ENCODE measurements at regions not wholly inside any gene's neighbourhood (a gene's known extent, or its start where the extent isn't known, plus 50 kb on each side); places are given as distances from the start of the nearest gene placed in this dataset.

- ChIA-PET POLR2A (no interaction called here), CTCF (no interaction called here)
- Histone ChIP-seq H3K4me3 (ENCODE audit: low read depth, low read length) (no peak overlapping the region), H3K4me1 (no peaks in the 10 kb centered on the region), H3K27me3 (replicated peaks; ENCODE audit: control insufficient read depth, insufficient read depth, low read length) (no peaks in the 10 kb centered on the region), H3K36me3 (ENCODE audit: control insufficient read depth, insufficient read depth, low read length) (no peaks in the 10 kb centered on the region), H3K9me3 (no peaks in the 10 kb centered on the region)
- Mint-ChIP-seq H3K9me3 (ENCODE audit: unreplicated experiment) (no peaks in the 10 kb centered on the region), H3K4me1 (ENCODE audit: low read depth, unreplicated experiment) (no peaks in the 10 kb centered on the region), H3K27me3 (ENCODE audit: insufficient read depth, unreplicated experiment) (peaks cover 2% of the 10 kb centered on the region), H3K4me3 (ENCODE audit: unreplicated experiment) (no peak overlapping the region), H3K36me3 (ENCODE audit: insufficient read depth, unreplicated experiment) (no peaks in the 10 kb centered on the region), H3K27ac (ENCODE audit: unreplicated experiment) (no peak overlapping the region)
- no peak for DNase-seq
- no TSS peak for BruUV-seq (replicated peaks)
- TF ChIP-seq CTCF (IDR thresholded peaks at IDR 0.05; ENCODE audit: insufficient read depth in 1 of 2, low read depth in 1 of 2, low read length in 1 of 2, severe bottlenecking in 1 of 2, unreplicated experiment in 1 of 2) = no peak
- intact Hi-C loops (cut with micrococcal nuclease; ENCODE audit: unreplicated experiment) = no loop called here
Observed at GRCh38 chr9:73219985-73220626, 68.4 kb downstream of the ANXA1 start.

GRCh38 chr9:73223594-73223993, 71.9 kb downstream of the ANXA1 start:
- no peaks in the 10 kb centered on the region for H3K36me3 Mint-ChIP-seq (ENCODE audit: insufficient read depth, unreplicated experiment)
- no peak for TF ChIP-seq CTCF (IDR thresholded peaks at IDR 0.05; ENCODE audit: insufficient read depth in 1 of 2, low read depth in 1 of 2, low read length in 1 of 2, severe bottlenecking in 1 of 2, unreplicated experiment in 1 of 2)
- Histone ChIP-seq H3K9me3 (no peaks in the 10 kb centered on the region), H3K36me3 (ENCODE audit: control insufficient read depth, insufficient read depth, low read length) (no peaks in the 10 kb centered on the region), H3K4me3 (ENCODE audit: low read depth, low read length) (no peak overlapping the region), H3K4me1 (no peaks in the 10 kb centered on the region), H3K27me3 (replicated peaks; ENCODE audit: control insufficient read depth, insufficient read depth, low read length) (no peaks in the 10 kb centered on the region)
- H3K4me3 Mint-ChIP-seq (ENCODE audit: unreplicated experiment) = no peak overlapping the region
- DNase-seq = no peak
- no peak overlapping the region for H3K27ac Mint-ChIP-seq (ENCODE audit: unreplicated experiment)
- H3K4me1 Mint-ChIP-seq (ENCODE audit: low read depth, unreplicated experiment) = no peaks in the 10 kb centered on the region
- intact Hi-C loops (cut with micrococcal nuclease; ENCODE audit: unreplicated experiment) = no loop called here
- CTCF ChIA-PET = no interaction called here
- POLR2A ChIA-PET = no interaction called here
- no TSS peak for BruUV-seq (replicated peaks)
- no peaks in the 10 kb centered on the region for H3K27me3 Mint-ChIP-seq (ENCODE audit: insufficient read depth, unreplicated experiment)
- H3K9me3 Mint-ChIP-seq (ENCODE audit: unreplicated experiment) = no peaks in the 10 kb centered on the region

GRCh38 chr9:73229543-73229942, 77.9 kb downstream of the ANXA1 start:
- no peaks in the 10 kb centered on the region for H3K27me3 Mint-ChIP-seq (ENCODE audit: insufficient read depth, unreplicated experiment)

More at GRCh38 chr9:73229543-73229942, 77.9 kb downstream of the ANXA1 start:
- H3K4me3 Mint-ChIP-seq (ENCODE audit: unreplicated experiment) = no peak overlapping the region
- intact Hi-C loops (cut with micrococcal nuclease; ENCODE audit: unreplicated experiment) = no loop called here
- H3K9me3 ChIP-seq = no peaks in the 10 kb centered on the region
- no TSS peak for BruUV-seq (replicated peaks)
- no peaks in the 10 kb centered on the region for H3K4me1 Mint-ChIP-seq (ENCODE audit: low read depth, unreplicated experiment)
- no peak overlapping the region for H3K27ac Mint-ChIP-seq (ENCODE audit: unreplicated experiment)
- POLR2A ChIA-PET = no interaction called here
- H3K27me3 ChIP-seq (replicated peaks; ENCODE audit: control insufficient read depth, insufficient read depth, low read length) = no peaks in the 10 kb centered on the region
- H3K36me3 Mint-ChIP-seq (ENCODE audit: insufficient read depth, unreplicated experiment) = no peaks in the 10 kb centered on the region
- H3K36me3 ChIP-seq (ENCODE audit: control insufficient read depth, insufficient read depth, low read length) = no peaks in the 10 kb centered on the region
- no peaks in the 10 kb centered on the region for H3K9me3 Mint-ChIP-seq (ENCODE audit: unreplicated experiment)
- no peak for DNase-seq
- CTCF ChIA-PET = no interaction called here
- TF ChIP-seq CTCF (IDR thresholded peaks at IDR 0.05; ENCODE audit: insufficient read depth in 1 of 2, low read depth in 1 of 2, low read length in 1 of 2, severe bottlenecking in 1 of 2, unreplicated experiment in 1 of 2) = no peak
- H3K4me1 ChIP-seq = no peaks in the 10 kb centered on the region
- no peak overlapping the region for H3K4me3 ChIP-seq (ENCODE audit: low read depth, low read length)

All from Caco-2 (cell line).